AG04450 (cell line): ENCODE measurements at regions not wholly inside any gene's neighbourhood (a gene's known extent, or its start where the extent isn't known, plus 50 kb on each side); places are given as distances from the start of the nearest gene placed in this dataset.

ENCODE experiments used
- CTCF ChIA-PET: fragments of 300-600, 350-600 bp; formaldehyde crosslinking; extraction: SDS; loops from one replicate; lab custom pipeline; 2022; ENCODE audit warnings: antibody characterized with exemption, inconsistent platforms; lab: Charles Lee
- POLR2A ChIA-PET: fragments of 350-600 bp; formaldehyde crosslinking; extraction: SDS; loops from one replicate; lab custom pipeline; 2021; ENCODE audit warnings: antibody characterized with exemption, inconsistent platforms; lab: Yijun Ruan, JAX
- DNase-seq: peaks from one replicate; pipeline ENCODE4 v3.0.0-alpha.2; 2011; ENCODE audit warnings: low read depth, low spot score
- H3K27ac ChIP-seq: one replicate; pipeline ENCODE4 v1.5.1; 2012; ENCODE audit warnings: low read depth, low read length, control low read depth
- H3K27me3 ChIP-seq: one replicate; pipeline ENCODE4 v1.6.0; 2012; ENCODE audit warnings: low read length; ENCODE audit not compliant: control insufficient read depth, insufficient read depth
- H3K4me3 ChIP-seq: 2 replicates; pipeline ENCODE4 v1.5.1; 2011; ENCODE audit warnings: mild to moderate bottlenecking, low read depth, low read length, control low read depth
- H3K9me3 ChIP-seq: 2 replicates; pipeline ENCODE4 v1.5.1; 2012; ENCODE audit warnings: low read length; ENCODE audit not compliant: control insufficient read depth, insufficient read depth
- TF ChIP-seq, protein P1 (sequence below): IDR thresholded peaks from 2 replicates; pipeline ENCODE4 v1.5.1; 2011; ENCODE audit warnings: low read depth, low read length, control low read depth, inconsistent platforms

GRCh38 chr5:126099077-126099476 is 324.1 kb upstream of the GRAMD2B start:
- CTCF ChIA-PET = no interaction called here
- no peak overlapping the region for H3K4me3 ChIP-seq
- DNase-seq = no peak
- no peaks in the 10 kb centered on the region; the same call in 1 of the 2 replicates for H3K9me3 ChIP-seq
- no peaks in the 10 kb centered on the region for H3K27me3 ChIP-seq
- TF ChIP-seq, protein P1, sequence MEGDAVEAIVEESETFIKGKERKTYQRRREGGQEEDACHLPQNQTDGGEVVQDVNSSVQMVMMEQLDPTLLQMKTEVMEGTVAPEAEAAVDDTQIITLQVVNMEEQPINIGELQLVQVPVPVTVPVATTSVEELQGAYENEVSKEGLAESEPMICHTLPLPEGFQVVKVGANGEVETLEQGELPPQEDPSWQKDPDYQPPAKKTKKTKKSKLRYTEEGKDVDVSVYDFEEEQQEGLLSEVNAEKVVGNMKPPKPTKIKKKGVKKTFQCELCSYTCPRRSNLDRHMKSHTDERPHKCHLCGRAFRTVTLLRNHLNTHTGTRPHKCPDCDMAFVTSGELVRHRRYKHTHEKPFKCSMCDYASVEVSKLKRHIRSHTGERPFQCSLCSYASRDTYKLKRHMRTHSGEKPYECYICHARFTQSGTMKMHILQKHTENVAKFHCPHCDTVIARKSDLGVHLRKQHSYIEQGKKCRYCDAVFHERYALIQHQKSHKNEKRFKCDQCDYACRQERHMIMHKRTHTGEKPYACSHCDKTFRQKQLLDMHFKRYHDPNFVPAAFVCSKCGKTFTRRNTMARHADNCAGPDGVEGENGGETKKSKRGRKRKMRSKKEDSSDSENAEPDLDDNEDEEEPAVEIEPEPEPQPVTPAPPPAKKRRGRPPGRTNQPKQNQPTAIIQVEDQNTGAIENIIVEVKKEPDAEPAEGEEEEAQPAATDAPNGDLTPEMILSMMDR = no peak
- POLR2A ChIA-PET = interaction anchor here (0.7 kb wide), 1 partner anchor 347 kb away, joined by 3 read pairs; no protein-coding TSS in a partner anchor
- H3K27ac ChIP-seq = no peak overlapping the region

DNA sequence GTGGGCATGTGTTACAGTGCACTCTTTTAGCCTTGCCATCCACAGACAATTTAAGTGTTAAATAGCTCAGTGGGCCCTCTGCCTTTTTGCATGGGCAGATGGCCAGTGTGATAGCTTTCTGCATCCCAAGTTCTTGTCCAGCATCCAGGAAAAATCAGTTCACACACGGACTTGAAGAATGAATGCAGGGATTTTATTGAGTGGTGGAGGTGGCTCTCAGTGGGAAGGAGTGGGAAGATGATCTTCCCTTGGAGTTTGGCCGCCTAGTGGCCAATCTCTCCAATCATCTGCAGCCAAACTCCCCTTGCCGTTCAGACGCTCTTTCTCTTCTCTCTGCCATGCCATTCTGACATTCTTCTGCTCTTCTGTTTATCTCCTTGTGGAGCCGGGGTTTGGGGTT is 322.4 kb upstream of the GRAMD2B start:
- POLR2A ChIA-PET = no interaction called here
- H3K4me3 ChIP-seq = no peak overlapping the region
- TF ChIP-seq, protein P1 = peak; percentile 49
- DNase-seq = no peak
- no peaks in the 10 kb centered on the region for H3K27me3 ChIP-seq
- CTCF ChIA-PET = interaction anchor here (0.6 to 1.3 kb wide), 2 partner anchors 17 to 1273 kb away, joined by 3 to 7 read pairs; no protein-coding TSS in a partner anchor
- H3K9me3 ChIP-seq = no peaks in the 10 kb centered on the region; the same call in 1 of the 2 replicates
- no peak overlapping the region for H3K27ac ChIP-seq

- CTCF ChIA-PET = interaction anchor here (1.0 to 1.3 kb wide), 2 partner anchors 16 to 45 kb away, joined by 3 to 7 read pairs; no protein-coding TSS in a partner anchor
- TF ChIP-seq, protein P1 = no peak
- no peak for DNase-seq
- Histone ChIP-seq H3K27ac (no peak overlapping the region), H3K4me3 (no peak overlapping the region), H3K27me3 (no peaks in the 10 kb centered on the region), H3K9me3 (no peaks in the 10 kb centered on the region; the same call in 1 of the 2 replicates)
- POLR2A ChIA-PET = no interaction called here
Measured at GRCh38 chr5:126101901-126102300, 321.3 kb upstream of the GRAMD2B start.

DNA sequence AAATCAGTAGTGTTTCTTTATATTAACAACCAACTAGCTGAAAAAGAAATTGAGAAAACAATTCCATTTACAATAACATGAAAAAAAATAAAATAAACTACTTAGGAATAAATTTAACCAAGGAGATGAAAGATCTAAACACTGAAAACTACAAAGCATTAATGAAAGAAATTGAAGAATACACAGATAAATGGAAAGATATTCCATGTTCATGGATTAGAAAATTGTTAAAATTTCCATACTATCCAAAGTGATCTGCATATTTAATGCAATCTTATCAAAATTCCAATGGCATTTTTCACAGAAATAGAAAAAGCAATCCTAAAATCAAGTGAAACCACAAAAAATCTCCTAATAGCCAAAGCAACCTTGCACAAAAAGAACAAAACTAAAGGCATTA is 320.2 kb upstream of the GRAMD2B start:
- CTCF ChIA-PET = no interaction called here

GRCh38 chr5:126103868-126104267 is 319.3 kb upstream of the GRAMD2B start:
- Histone ChIP-seq H3K27me3 (no peaks in the 10 kb centered on the region), H3K9me3 (no peaks in the 10 kb centered on the region), H3K4me3 (no peak overlapping the region), H3K27ac (no peak overlapping the region)
- ChIA-PET POLR2A (no interaction called here), CTCF (no interaction called here)
- no peak for DNase-seq
- TF ChIP-seq, protein P1 = no peak

More for the DNA sequence above, 320.2 kb upstream of the GRAMD2B start:
- POLR2A ChIA-PET = no interaction called here
- Histone ChIP-seq H3K4me3 (no peak overlapping the region), H3K27me3 (no peaks in the 10 kb centered on the region), H3K9me3 (no peaks in the 10 kb centered on the region), H3K27ac (no peak overlapping the region)
- no peak for DNase-seq
- TF ChIP-seq, protein P1 = no peak
